DOHH2 (cell line): ENCODE measurements at regions not wholly inside any gene's neighbourhood (a gene's known extent, or its start where the extent isn't known, plus 50 kb on each side); places are given as distances from the start of the nearest gene placed in this dataset.

Source experiments
- EZH2phosphoT487 ChIP-seq: fragments of 200-600 bp; sonication (generic); IDR thresholded peaks from 2 replicates; pipeline ENCODE4 v1.6.1; 2017; ENCODE audit warnings: borderline replicate concordance, mild to moderate bottlenecking, antibody characterized with exemption, low read length, moderate library complexity, mixed read lengths
- TF ChIP-seq, protein P1 (sequence below): fragments of 200-600 bp; sonication (generic); IDR thresholded peaks from one replicate; pipeline ENCODE4 v1.5.1; 2014; ENCODE audit warnings: antibody characterized with exemption, mild to moderate bottlenecking, low read depth, low read length; ENCODE audit not compliant: poor library complexity, severe bottlenecking

DNA sequence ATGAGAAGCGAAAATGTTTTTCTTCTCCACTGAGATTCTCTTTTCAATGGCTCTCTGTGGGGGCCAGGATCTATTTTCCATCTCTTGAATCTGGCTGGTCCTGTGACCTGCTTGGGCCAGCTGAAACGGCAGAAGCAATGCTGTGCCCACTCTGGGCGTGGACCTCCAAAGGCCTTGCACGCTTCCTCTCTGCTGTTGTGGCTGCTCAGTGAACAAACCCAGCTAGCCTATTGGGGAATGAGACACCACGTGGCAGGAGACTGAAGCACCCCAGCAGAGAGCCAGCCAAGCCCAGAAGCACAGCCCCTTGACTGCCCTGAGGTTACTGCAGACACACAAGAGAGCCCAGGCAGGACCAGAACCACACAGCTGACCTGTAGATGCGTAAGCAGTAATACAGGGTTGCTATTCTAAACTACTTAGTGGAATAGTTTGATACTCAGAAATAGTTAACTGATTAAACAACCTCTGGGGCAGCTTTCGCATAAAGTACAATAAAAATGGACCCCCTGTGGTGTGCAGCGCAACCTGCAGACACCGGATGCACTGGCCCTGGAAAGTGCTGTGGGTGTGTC is 221.7 kb upstream of the SH3BP4 start:
- TF ChIP-seq, protein P1, sequence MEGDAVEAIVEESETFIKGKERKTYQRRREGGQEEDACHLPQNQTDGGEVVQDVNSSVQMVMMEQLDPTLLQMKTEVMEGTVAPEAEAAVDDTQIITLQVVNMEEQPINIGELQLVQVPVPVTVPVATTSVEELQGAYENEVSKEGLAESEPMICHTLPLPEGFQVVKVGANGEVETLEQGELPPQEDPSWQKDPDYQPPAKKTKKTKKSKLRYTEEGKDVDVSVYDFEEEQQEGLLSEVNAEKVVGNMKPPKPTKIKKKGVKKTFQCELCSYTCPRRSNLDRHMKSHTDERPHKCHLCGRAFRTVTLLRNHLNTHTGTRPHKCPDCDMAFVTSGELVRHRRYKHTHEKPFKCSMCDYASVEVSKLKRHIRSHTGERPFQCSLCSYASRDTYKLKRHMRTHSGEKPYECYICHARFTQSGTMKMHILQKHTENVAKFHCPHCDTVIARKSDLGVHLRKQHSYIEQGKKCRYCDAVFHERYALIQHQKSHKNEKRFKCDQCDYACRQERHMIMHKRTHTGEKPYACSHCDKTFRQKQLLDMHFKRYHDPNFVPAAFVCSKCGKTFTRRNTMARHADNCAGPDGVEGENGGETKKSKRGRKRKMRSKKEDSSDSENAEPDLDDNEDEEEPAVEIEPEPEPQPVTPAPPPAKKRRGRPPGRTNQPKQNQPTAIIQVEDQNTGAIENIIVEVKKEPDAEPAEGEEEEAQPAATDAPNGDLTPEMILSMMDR, result no peak
- no peak for TF ChIP-seq EZH2phosphoT487
